ENCODE measurements at regions not wholly inside any gene's neighbourhood (a gene's known extent, or its start where the extent isn't known, plus 50 kb on each side); places are given as distances from the start of the nearest gene placed in this dataset.

DNA sequence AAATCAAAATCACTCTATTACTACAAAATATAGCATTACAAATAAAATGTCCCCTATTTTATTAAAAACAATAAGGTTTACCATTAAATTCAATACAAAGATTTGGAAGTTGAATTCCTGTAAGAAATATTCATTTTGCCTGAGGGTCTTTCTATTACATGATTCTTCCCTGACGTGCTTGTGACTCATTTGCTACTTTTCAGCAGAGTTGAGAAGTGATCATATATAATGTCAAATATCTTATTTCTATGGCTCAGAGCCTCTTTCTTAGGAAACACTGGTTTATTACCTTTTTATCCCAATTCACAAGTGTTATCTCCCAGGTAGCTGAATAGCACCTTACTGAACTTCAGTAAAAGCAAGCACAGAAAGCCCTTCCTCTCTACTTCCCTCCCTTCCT is 65.2 kb upstream of the CNTN5 start:
- Mint-ChIP-seq H3K27ac (ENCODE audit: unreplicated experiment) (no peak overlapping the region), H3K9me3 (ENCODE audit: unreplicated experiment) (no peaks in the 10 kb centered on the region), H3K36me3 (ENCODE audit: low read depth, unreplicated experiment) (no peaks in the 10 kb centered on the region), H3K4me3 (ENCODE audit: unreplicated experiment) (no peak overlapping the region), H3K4me1 (ENCODE audit: unreplicated experiment) (no peaks in the 10 kb centered on the region), H3K27me3 (ENCODE audit: unreplicated experiment) (no peaks in the 10 kb centered on the region)
- no peak for DNase-seq (ENCODE audit: low spot score)
- TF ChIP-seq, protein P1, sequence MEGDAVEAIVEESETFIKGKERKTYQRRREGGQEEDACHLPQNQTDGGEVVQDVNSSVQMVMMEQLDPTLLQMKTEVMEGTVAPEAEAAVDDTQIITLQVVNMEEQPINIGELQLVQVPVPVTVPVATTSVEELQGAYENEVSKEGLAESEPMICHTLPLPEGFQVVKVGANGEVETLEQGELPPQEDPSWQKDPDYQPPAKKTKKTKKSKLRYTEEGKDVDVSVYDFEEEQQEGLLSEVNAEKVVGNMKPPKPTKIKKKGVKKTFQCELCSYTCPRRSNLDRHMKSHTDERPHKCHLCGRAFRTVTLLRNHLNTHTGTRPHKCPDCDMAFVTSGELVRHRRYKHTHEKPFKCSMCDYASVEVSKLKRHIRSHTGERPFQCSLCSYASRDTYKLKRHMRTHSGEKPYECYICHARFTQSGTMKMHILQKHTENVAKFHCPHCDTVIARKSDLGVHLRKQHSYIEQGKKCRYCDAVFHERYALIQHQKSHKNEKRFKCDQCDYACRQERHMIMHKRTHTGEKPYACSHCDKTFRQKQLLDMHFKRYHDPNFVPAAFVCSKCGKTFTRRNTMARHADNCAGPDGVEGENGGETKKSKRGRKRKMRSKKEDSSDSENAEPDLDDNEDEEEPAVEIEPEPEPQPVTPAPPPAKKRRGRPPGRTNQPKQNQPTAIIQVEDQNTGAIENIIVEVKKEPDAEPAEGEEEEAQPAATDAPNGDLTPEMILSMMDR (IDR thresholded peaks at IDR 0.05; ENCODE audit: unreplicated experiment), result no peak

DNA sequence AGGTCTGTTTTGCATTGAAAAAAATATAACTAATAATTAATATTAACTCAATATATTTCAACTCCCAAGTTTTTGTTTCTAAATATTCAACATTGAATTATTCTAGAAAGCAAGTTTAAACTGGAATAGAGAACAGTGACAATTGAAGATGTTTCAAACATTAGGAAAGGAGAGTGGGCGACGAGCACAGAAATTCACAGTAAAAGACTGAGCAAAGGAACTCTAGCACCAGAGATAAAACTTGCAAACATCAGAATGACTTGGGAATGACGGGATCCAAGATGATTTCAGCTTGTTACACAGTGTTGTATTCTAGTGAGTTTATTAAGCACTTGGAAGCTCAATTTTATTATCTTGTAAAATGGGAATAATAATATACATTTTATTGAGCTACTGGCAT is 56.6 kb upstream of the CNTN5 start:
- DNase-seq (ENCODE audit: low spot score), result no peak
- no peak overlapping the region for H3K4me3 Mint-ChIP-seq (ENCODE audit: unreplicated experiment)
- no peaks in the 10 kb centered on the region for H3K36me3 Mint-ChIP-seq (ENCODE audit: low read depth, unreplicated experiment)
- no peaks in the 10 kb centered on the region for H3K27me3 Mint-ChIP-seq (ENCODE audit: unreplicated experiment)
- TF ChIP-seq, protein P1 (IDR thresholded peaks at IDR 0.05; ENCODE audit: unreplicated experiment), result no peak
- H3K9me3 Mint-ChIP-seq (ENCODE audit: unreplicated experiment), result no peaks in the 10 kb centered on the region
- no peaks in the 10 kb centered on the region for H3K4me1 Mint-ChIP-seq (ENCODE audit: unreplicated experiment)
- H3K27ac Mint-ChIP-seq (ENCODE audit: unreplicated experiment), result no peak overlapping the region

DNA sequence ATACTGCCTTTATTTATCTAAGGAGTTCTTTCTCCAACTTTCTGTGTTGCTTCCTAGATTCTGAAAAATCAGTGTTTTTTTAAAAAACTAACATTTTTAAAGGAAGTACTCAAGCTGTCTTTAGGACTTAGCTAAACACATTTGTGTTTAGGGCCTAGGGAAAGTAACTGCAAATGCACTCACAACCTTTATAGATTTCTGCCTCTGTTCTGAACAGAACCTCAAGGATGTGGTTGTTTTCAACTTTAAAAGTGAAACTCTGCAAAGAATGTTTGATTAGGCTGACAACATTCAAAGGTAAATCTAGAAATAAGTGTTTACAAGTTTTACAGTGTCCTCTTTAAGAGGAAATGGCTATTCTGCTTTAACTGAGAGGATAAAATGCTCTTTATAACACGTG is 55.4 kb upstream of the CNTN5 start:
- Mint-ChIP-seq H3K4me1 (ENCODE audit: unreplicated experiment) (no peaks in the 10 kb centered on the region), H3K4me3 (ENCODE audit: unreplicated experiment) (no peak overlapping the region), H3K9me3 (ENCODE audit: unreplicated experiment) (no peaks in the 10 kb centered on the region), H3K27ac (ENCODE audit: unreplicated experiment) (no peak overlapping the region), H3K27me3 (ENCODE audit: unreplicated experiment) (no peaks in the 10 kb centered on the region), H3K36me3 (ENCODE audit: low read depth, unreplicated experiment) (no peaks in the 10 kb centered on the region)
- DNase-seq (ENCODE audit: low spot score), result no peak
- TF ChIP-seq, protein P1 (IDR thresholded peaks at IDR 0.05; ENCODE audit: unreplicated experiment), result no peak

DNA sequence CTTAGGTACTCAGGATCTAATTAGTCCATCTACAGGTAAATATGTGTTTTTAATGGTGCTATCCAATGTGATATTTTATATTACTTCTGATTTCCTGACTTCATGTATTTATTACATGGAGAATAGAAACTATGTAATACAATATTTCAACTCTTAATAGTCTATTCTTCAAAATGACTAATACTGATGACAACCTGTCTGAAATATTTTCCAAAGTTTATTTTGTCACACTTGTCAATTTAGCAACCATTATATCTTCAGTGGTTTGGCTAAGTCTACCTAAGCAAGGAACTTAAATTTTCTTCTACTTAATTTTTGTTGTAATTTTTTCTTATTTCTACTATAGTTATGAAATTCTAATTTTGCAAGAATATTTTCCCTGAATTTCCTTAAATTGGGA is 55.0 kb upstream of the CNTN5 start:
- Mint-ChIP-seq H3K9me3 (ENCODE audit: unreplicated experiment) (no peaks in the 10 kb centered on the region), H3K4me3 (ENCODE audit: unreplicated experiment) (no peak overlapping the region), H3K36me3 (ENCODE audit: low read depth, unreplicated experiment) (no peaks in the 10 kb centered on the region), H3K27ac (ENCODE audit: unreplicated experiment) (no peak overlapping the region), H3K4me1 (ENCODE audit: unreplicated experiment) (no peaks in the 10 kb centered on the region), H3K27me3 (ENCODE audit: unreplicated experiment) (no peaks in the 10 kb centered on the region)
- TF ChIP-seq, protein P1 (IDR thresholded peaks at IDR 0.05; ENCODE audit: unreplicated experiment), result no peak
- no peak for DNase-seq (ENCODE audit: low spot score)

DNA sequence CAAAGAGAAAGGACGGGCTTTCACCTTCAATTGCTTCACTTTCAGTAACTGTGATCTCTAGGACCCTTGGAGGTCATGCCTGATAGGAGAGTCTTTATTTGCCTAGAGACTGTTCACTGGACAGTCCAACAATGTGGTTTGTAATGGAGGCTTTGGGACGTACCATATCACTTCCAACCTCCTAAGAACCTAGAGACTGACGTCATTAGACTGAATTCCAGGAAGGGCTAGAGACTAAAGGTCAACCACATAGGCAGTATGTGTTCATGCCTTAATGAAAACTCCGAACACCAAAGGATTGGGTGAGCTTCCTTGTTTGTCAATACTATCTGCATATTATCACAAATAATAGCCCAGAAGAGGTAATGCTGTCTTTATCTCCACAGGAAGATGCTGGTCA is 53.7 kb upstream of the CNTN5 start:
- H3K9me3 Mint-ChIP-seq (ENCODE audit: unreplicated experiment), result no peaks in the 10 kb centered on the region
- TF ChIP-seq, protein P1 (IDR thresholded peaks at IDR 0.05; ENCODE audit: unreplicated experiment), result no peak
- H3K4me1 Mint-ChIP-seq (ENCODE audit: unreplicated experiment), result no peaks in the 10 kb centered on the region
- DNase-seq (ENCODE audit: low spot score), result no peak
- H3K4me3 Mint-ChIP-seq (ENCODE audit: unreplicated experiment), result no peak overlapping the region
- H3K36me3 Mint-ChIP-seq (ENCODE audit: low read depth, unreplicated experiment), result no peaks in the 10 kb centered on the region
- H3K27ac Mint-ChIP-seq (ENCODE audit: unreplicated experiment), result no peak overlapping the region
- H3K27me3 Mint-ChIP-seq (ENCODE audit: unreplicated experiment), result no peaks in the 10 kb centered on the region
